GM15510 (cell line): ENCODE measurements at regions not wholly inside any gene's neighbourhood (a gene's known extent, or its start where the extent isn't known, plus 50 kb on each side); places are given as distances from the start of the nearest gene placed in this dataset.

Experiments
- POLR2A ChIP-seq: IDR thresholded peaks from 3 replicates; pipeline ENCODE4 v1.6.1; 2011; ENCODE audit warnings: borderline replicate concordance; ENCODE audit not compliant: insufficient read length; ENCODE audit errors: extremely low read depth

- TF ChIP-seq POLR2A = no peak
These were observed 123.2 kb downstream of the AQP9 start for GRCh38 chr15:58261368-58261767.

- TF ChIP-seq POLR2A = no peak
These were observed 126.1 kb downstream of the AQP9 start for GRCh38 chr15:58264053-58264971.

DNA sequence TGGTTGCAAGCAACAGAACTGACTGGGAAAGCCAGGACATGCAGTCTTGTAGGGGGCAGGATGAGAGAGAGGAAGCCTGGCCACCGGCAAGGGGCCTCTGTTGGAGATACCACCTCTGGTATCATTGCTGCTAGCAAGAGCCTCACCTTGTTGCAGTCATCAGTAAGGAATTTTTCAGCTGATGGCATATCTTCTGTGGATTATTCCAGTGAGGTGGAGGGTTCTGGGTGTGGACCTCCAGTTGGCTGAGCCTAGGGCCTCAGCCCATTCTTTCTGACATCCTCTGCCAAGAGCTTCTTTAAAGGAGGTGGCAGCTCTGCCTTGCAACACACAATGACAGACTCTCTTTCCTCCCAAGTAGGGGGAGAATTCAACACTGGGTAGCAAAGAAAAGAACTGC is 128.9 kb downstream of the AQP9 start:
- no peak for TF ChIP-seq POLR2A

GRCh38 chr15:58268746-58269267 is 130.6 kb downstream of the AQP9 start:
- TF ChIP-seq POLR2A = no peak

- TF ChIP-seq POLR2A = no peak
These were observed 131.6 kb downstream of the AQP9 start for GRCh38 chr15:58269455-58270414.

DNA sequence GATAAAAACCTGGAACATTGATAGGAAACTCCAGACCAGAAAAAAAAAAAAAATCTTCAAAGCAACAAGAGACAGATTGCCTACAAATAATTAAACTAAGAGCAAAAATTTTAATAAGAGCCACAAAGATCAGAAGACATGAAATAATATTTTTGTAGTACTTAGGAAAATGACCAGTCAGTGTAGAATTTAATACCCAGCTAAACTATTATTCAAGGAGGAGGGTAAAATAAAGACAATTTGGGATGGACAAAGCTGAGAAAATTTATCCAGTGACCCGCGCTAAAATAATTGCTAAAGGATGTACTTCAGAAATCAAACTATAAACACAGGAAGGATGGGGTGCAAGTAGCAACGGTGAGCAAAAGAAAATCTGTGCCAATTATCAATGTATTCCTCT is 133.2 kb downstream of the AQP9 start:
- TF ChIP-seq POLR2A = no peak

DNA sequence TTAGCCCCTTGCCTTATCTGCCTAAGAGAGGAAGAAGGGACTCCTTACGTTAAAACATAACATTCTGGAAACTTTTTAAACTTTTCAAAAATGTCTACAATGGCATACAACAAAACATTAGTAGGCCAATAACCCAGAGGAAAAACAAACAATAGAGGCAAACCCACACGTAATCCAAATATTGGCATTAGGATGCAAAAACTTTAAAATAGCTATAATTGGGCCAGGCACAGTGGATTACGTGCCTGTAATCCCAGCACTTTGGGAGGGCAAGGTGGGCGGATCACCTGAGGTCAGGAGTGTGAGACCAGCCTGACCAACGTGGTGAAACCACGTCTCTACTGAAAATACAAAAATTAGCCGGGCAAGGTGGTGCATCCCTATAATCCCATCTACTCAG is 134.9 kb downstream of the AQP9 start:
- no peak for TF ChIP-seq POLR2A

DNA sequence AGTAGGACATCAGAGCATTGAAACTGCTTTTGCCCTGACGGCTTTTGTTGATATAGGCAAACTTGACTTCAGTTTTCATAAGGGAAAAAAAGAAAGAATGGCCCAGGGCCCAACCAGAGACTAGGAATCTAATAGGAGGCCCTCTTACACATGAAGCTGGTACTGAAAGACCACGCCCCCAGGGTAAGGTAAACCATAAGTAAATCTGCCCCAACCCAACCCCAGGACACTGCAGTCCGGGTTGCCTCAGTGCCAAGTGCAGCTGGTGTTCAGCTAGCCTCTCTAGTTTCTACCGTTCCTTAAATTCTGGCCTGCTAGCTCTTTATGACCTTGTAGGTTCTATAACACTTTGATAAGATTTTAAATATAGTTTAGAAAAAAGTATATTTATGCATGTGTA is 136.7 kb downstream of the AQP9 start:
- no peak for TF ChIP-seq POLR2A

GRCh38 chr15:58275785-58276184 is 137.6 kb downstream of the AQP9 start:
- TF ChIP-seq POLR2A = no peak

DNA sequence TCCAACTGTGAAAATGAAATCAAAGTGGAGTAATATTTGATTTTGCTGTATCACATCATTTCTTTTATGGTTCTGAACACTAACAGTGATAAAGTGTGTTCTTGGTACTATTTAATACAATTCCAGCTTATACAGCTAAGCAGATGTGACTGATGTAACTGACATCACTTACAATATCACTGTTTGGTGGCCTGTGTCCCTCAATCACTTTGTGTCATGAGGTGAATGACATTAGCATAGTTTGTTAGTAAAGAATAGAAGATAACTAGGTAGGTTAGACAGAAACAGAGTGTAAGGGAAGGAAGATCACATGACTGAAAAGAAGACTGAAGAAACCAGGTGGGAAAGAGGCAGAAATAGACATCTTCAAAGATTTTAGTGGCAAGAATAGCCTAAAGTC is 138.7 kb downstream of the AQP9 start:
- TF ChIP-seq POLR2A = no peak

- no peak for TF ChIP-seq POLR2A
These were observed 139.2 kb downstream of the AQP9 start for GRCh38 chr15:58277333-58277732.

- TF ChIP-seq POLR2A = no peak
These were observed 140.9 kb downstream of the AQP9 start for GRCh38 chr15:58279106-58279505.

GRCh38 chr15:58279654-58280053 is 141.5 kb downstream of the AQP9 start:
- TF ChIP-seq POLR2A = no peak

DNA sequence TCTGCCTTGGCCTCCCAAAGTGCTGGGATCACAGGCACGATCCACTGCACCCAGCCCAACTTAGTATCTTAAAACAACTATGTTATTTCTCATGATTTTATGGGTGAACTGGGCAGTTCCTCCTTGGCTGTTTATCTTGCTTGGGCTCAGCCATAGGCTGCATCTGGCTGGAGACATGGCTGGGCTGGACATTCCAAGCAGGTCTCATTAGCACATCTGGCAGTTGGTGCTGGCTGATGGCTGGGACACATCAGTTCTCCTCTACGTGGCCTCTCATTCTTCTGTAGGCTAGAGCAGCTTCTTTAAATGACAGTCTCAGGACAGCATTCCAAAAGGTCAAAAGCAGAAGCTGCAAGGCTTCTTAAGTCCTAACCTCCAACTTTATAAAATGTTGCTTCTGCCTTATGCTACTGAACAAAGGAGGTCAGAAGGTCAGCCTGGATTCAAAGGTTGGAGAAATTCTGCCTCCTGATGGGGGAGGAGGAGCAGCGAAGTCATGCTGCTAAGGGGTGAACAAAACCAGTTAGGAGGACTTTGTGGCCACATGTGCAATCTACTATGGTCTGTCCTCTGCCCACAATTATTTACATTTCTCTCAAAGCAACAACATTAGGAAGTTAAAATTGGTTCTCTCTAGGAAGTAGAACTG is 144.0 kb downstream of the AQP9 start:
- TF ChIP-seq POLR2A = no peak

GRCh38 chr15:58283302-58283701 is 145.1 kb downstream of the AQP9 start:
- no peak for TF ChIP-seq POLR2A

- TF ChIP-seq POLR2A = no peak
These were observed 146.1 kb downstream of the AQP9 start for GRCh38 chr15:58284293-58284692.
